MCF 10A (cell line): ENCODE measurements at regions not wholly inside any gene's neighbourhood (a gene's known extent, or its start where the extent isn't known, plus 50 kb on each side); places are given as distances from the start of the nearest gene placed in this dataset. TPM values are rescaled to one million over a fixed set of nuclear protein-coding genes. Genes with fewer than 3 reads are reported as not detected.

Experiments used
- BruUV-seq: library from RNA; stranded (reverse); fragments of 400-500 nt; replicated peaks from 2 replicates; lab custom pipeline; 2021; lab: Mats Ljungman, UMichigan
- CTCF ChIA-PET: fragments of 300-600 bp; sonication (Branson Sonifier 250); formaldehyde crosslinking; extraction: SDS; loops from one replicate; lab custom pipeline; 2021; ENCODE audit warnings: antibody characterized with exemption, inconsistent platforms; lab: Yijun Ruan, JAX
- POLR2A ChIA-PET: fragments of 300-600, 350-650 bp; sonication (Branson Sonifier 250); formaldehyde crosslinking; extraction: SDS; loops from one replicate; lab custom pipeline; 2020; ENCODE audit warnings: antibody characterized with exemption, inconsistent platforms; lab: Yijun Ruan, JAX
- DNase-seq: peaks from one replicate; pipeline ENCODE4 v3.0.0-alpha.2; 2018; ENCODE audit not compliant: unreplicated experiment
- H3K27ac Mint-ChIP-seq: one replicate; pipeline ENCODE4 v1.8.0; 2022; ENCODE audit warnings: mild to moderate bottlenecking, low read depth, mixed read lengths; ENCODE audit not compliant: unreplicated experiment
- H3K27me3 Mint-ChIP-seq: one replicate; pipeline ENCODE4 v1.8.0; 2022; ENCODE audit warnings: mixed read lengths; ENCODE audit not compliant: insufficient read depth, unreplicated experiment
- H3K36me3 Mint-ChIP-seq: one replicate; pipeline ENCODE4 v1.8.0; 2022; ENCODE audit warnings: mild to moderate bottlenecking, moderate library complexity, mixed read lengths; ENCODE audit not compliant: insufficient read depth, unreplicated experiment
- H3K4me1 Mint-ChIP-seq: one replicate; pipeline ENCODE4 v1.8.0; 2022; ENCODE audit warnings: mixed read lengths; ENCODE audit not compliant: insufficient read depth, unreplicated experiment
- H3K4me3 Mint-ChIP-seq: one replicate; pipeline ENCODE4 v1.8.0; 2022; ENCODE audit warnings: mild to moderate bottlenecking, moderate library complexity, mixed read lengths; ENCODE audit not compliant: unreplicated experiment
- H3K9me3 Mint-ChIP-seq: one replicate; pipeline ENCODE4 v1.8.0; 2022; ENCODE audit warnings: mixed read lengths; ENCODE audit not compliant: unreplicated experiment
- CTCF ChIP-seq: fragments of 200-600 bp; IDR thresholded peaks from one replicate; pipeline ENCODE4 v1.8.0; 2022; ENCODE audit warnings: antibody characterized with exemption, mild to moderate bottlenecking; ENCODE audit not compliant: unreplicated experiment
- intact Hi-C: fragments of 100-400 bp; cut with micrococcal nuclease; formaldehyde crosslinking; loops from 2 replicates; pipeline ENCODE4 v1.14.1; 2022
- microRNA-seq: library from miRNA; unstranded; fragments of <30 nt; microRNA quantifications from one replicate; pipeline ENCODE4 v1.2.0, GENCODE V29; 2022

GRCh38 chr5:88934439-88934838 lies 51.5 kb upstream of the MEF2C start:
- BruUV-seq = no TSS peak
- POLR2A ChIA-PET = no interaction called here
- Mint-ChIP-seq H3K36me3 (no peaks in the 10 kb centered on the region), H3K4me1 (no peaks in the 10 kb centered on the region), H3K27ac (no peak overlapping the region), H3K27me3 (peaks cover 63% of the 10 kb centered on the region), H3K4me3 (no peak overlapping the region), H3K9me3 (no peaks in the 10 kb centered on the region)
- CTCF ChIA-PET = interaction anchor here (0.6 kb wide), 3 partner anchors 45 to 205 kb away, joined by 3 to 4 read pairs (median 4); no protein-coding TSS in a partner anchor
- intact Hi-C loops = no loop called here
- DNase-seq = no peak
- no peak for TF ChIP-seq CTCF

Small RNA genes lying in the stretch of these regions (microRNA-seq; reads per million reads assigned to microRNA genes)
- not detected for gene MIR3660
